ENCODE measurements at regions not wholly inside any gene's neighbourhood (a gene's known extent, or its start where the extent isn't known, plus 50 kb on each side); places are given as distances from the start of the nearest gene placed in this dataset.
"Not testable (repeated sequence)": the region's sequence is repeated elsewhere in the genome, so short reads cannot be mapped to it uniquely, and the experiment has no call there.

- peak; percentile 88 for DNase-seq (ENCODE audit: low read depth, low spot score)
Measured at GRCh38 chr13:79194272-79194671, 211.8 kb downstream of the RBM26 start.

DNA sequence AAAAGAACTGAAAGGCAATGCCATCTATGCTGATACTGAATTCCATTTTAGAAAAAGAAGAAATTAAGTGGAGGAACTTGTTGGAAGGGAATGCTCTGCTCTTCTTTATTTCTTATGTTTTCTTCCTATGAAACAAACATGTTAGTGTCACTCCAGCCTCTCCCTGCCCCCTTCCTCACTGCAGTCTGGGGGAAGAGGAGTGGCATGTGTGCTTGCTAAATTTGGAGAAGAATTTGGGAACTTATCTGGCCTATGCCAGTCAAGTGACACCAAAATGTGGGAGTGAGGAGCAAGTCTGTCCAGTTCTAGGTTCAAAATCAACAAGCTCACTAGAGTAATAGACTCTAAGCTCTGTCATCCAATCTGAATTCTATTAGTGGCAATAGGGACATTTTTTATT is 214.6 kb downstream of the RBM26 start:
- DNase-seq (ENCODE audit: low read depth, low spot score), result no peak
- H3K4me3 ChIP-seq (ENCODE audit: low read length), result no peak overlapping the region

More at GRCh38 chr13:79194272-79194671, 211.8 kb downstream of the RBM26 start:
- H3K4me3 ChIP-seq (ENCODE audit: low read length), result no peak overlapping the region

GRCh38 chr13:79190932-79191331 is 215.1 kb downstream of the RBM26 start:
- DNase-seq (ENCODE audit: low read depth, low spot score), result no peak
- H3K4me3 ChIP-seq (ENCODE audit: low read length), result no peak overlapping the region

- DNase-seq (ENCODE audit: low read depth, low spot score), result no peak
- H3K4me3 ChIP-seq (ENCODE audit: low read length), result no peak overlapping the region
Measured at GRCh38 chr13:79187917-79188690, 218.0 kb downstream of the RBM26 start.

DNA sequence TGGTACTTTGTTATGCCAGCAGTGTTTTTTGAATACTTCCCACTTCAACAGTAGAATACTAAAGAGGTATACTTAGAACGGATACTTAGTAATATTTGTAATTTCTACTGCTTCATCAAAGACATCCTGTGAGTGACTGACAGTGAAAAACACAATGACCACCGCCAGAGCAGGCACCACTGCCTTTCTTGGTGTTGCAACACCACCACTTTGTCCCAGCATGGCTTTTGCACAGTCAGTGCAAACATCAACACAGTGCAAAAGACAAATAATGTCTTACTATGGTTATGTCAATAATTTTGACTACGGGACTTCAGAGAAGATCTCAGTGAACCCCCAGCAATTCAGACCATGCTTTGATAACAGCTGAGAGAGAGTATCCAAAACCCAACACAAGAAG is 220.5 kb downstream of the RBM26 start:
- no peak for DNase-seq (ENCODE audit: low read depth, low spot score)
- H3K4me3 ChIP-seq (ENCODE audit: low read length), result no peak overlapping the region

- DNase-seq (ENCODE audit: low read depth, low spot score), result no peak
- H3K4me3 ChIP-seq (ENCODE audit: low read length), result no peak overlapping the region
Measured at GRCh38 chr13:79183231-79183630, 222.8 kb downstream of the RBM26 start.

GRCh38 chr13:79173691-79174090 is 232.4 kb downstream of the RBM26 start:
- not testable (repeated sequence) for DNase-seq (ENCODE audit: low read depth, low spot score); H3K4me3 ChIP-seq (ENCODE audit: low read length)

GRCh38 chr13:79172924-79173323 is 233.1 kb downstream of the RBM26 start:
- not testable (repeated sequence) for DNase-seq (ENCODE audit: low read depth, low spot score); H3K4me3 ChIP-seq (ENCODE audit: low read length)

GRCh38 chr13:79171141-79172061 is 234.7 kb downstream of the RBM26 start:
- no peak overlapping the region for H3K4me3 ChIP-seq (ENCODE audit: low read length)
- DNase-seq (ENCODE audit: low read depth, low spot score), result no peak

- no peak overlapping the region for H3K4me3 ChIP-seq (ENCODE audit: low read length)
- no peak for DNase-seq (ENCODE audit: low read depth, low spot score)
Measured at GRCh38 chr13:79160818-79161217, 245.2 kb downstream of the RBM26 start.

GRCh38 chr13:79155883-79156282 is 250.2 kb downstream of the RBM26 start:
- no peak for DNase-seq (ENCODE audit: low read depth, low spot score)
- H3K4me3 ChIP-seq (ENCODE audit: low read length), result no peak overlapping the region

DNA sequence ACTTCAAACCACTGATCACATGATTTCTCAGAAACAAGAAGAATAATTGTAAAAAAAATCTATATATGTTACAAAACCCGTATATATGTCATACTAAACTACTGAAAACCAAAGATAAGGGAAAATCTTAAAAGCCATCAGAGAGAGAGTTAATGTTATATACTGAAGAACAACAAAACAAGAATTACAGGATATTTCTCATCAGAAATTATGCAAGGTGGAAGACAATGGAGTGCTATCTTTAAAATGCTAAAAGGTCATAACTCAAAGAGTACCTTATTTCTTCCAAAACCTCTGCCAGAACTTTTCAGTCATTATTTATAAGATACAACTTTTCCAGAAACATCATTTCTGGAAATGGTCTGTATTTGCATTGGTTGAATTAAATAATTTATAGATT is 256.8 kb downstream of the RBM26 start:
- no peak for DNase-seq (ENCODE audit: low read depth, low spot score)
- H3K4me3 ChIP-seq (ENCODE audit: low read length), result no peak overlapping the region

DNA sequence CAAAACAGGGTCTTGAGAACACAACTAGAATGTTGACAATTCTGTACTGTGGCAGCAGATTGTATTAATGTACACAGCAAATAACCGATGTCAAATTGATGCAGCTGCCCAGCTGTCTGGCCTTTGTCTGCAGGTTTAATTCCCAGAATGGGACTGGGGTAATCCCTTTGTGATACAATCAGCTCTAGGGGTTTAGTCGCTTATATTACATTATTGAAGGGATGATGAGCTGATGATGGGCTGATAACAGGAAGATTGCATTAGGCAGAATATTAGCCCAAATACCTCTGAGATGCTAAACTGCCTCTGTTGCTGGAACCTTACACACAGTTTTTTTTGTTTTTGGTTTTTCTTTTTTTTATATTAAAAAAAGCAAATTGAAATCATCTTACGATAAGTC is 265.0 kb downstream of the RBM26 start:
- DNase-seq (ENCODE audit: low read depth, low spot score), result no peak
- H3K4me3 ChIP-seq (ENCODE audit: low read length), result no peak overlapping the region

DNA sequence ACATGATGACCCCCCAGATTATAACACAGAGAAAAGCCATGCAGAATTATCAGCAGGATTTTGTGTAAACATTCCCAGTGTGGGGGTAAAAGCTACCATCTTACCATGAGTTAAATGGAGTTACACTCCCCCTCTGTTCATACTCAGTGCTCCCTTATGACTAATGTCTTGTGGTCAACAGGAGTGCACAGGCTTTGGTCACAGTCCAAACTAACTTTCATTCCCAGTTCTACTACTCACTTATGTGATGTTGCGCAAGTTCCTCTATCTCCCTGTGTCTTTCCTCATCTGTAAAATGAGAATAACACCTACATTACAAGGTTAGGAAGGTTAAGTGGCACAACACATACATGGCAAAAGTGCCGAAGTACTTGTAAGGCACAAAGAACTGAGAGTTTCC is 277.9 kb downstream of the RBM26 start:
- no peak overlapping the region for H3K4me3 ChIP-seq (ENCODE audit: low read length)
- DNase-seq (ENCODE audit: low read depth, low spot score), result no peak

- no peak for DNase-seq (ENCODE audit: low read depth, low spot score)
- no peak overlapping the region for H3K4me3 ChIP-seq (ENCODE audit: low read length)
Measured at GRCh38 chr13:79126706-79127105, 279.3 kb downstream of the RBM26 start.

DNA sequence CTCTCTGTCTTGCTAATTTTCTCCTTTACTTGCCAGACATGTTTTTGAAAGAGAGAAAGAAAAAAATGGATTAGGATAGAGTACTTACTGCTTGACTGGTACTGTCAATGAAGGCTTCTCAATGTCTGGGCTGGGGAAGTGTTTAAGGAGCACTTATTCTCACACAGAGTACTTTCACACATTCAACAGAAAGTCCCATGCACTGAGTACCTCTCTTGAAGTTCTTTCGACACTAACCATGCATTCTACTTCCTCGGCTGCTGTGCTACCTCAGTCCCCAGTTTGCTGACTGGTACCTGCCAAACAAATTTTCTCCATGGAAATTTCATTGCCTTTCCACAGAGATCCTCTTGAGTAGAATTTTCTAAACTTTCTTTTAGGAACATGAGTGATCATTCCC is 281.9 kb downstream of the RBM26 start:
- H3K4me3 ChIP-seq (ENCODE audit: low read length), result no peak overlapping the region
- DNase-seq (ENCODE audit: low read depth, low spot score), result no peak

- no peak for DNase-seq (ENCODE audit: low read depth, low spot score)
- H3K4me3 ChIP-seq (ENCODE audit: low read length), result no peak overlapping the region
Measured at GRCh38 chr13:79121286-79121685, 284.8 kb downstream of the RBM26 start.

DNA sequence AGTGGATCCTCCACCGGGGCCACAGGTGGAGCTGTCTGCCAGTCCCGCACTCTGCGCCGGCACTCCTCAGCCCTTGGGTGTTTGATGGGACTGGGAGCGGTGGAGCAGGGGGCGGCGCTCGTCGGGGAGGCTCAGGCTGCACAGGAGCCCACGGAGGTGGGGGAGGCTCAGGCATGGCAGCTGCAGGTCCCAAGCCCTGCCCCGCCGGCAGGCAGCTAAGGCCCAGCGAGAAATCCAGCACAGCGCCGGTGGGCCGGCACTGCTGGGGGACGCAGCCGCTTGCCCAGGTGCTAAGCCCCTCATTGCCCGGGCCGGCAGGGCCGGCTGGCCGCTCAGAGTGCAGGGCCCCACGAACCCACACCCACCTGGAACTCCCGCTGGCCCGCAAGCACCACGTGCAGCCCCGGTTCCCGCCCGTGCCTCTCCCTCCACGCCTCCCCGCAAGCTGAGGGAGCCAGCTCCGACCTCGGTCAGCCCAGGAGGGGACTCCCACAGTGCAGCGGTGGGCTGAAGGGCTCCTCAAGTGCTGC is 286.4 kb downstream of the RBM26 start:
- no peak for DNase-seq (ENCODE audit: low read depth, low spot score)

GRCh38 chr13:79112016-79112415 is 294.0 kb downstream of the RBM26 start:
- DNase-seq (ENCODE audit: low read depth, low spot score), result no peak
- H3K4me3 ChIP-seq (ENCODE audit: low read length), result no peak overlapping the region

More for the DNA sequence above, 286.4 kb downstream of the RBM26 start:
- no peak overlapping the region for H3K4me3 ChIP-seq (ENCODE audit: low read length)

Data from Jurkat, Clone E6-1 (cell line).